SU-DHL-6 (cell line): ENCODE measurements at regions not wholly inside any gene's neighbourhood (a gene's known extent, or its start where the extent isn't known, plus 50 kb on each side); places are given as distances from the start of the nearest gene placed in this dataset.

Experiments
- H2AFZ ChIP-seq: fragments of 200-600 bp; sonication (generic); 2 replicates; pipeline ENCODE4 v1.6.1; 2014; ENCODE audit warnings: low read depth, mild to moderate bottlenecking, moderate library complexity, mixed read lengths, antibody characterized with exemption, low read length; ENCODE audit not compliant: severe bottlenecking
- H3F3A ChIP-seq: fragments of 200-600 bp; shearing (Covaris generic); 2 replicates; pipeline ENCODE4 v1.6.0; 2016; ENCODE audit warnings: antibody characterized with exemption, mild to moderate bottlenecking; ENCODE audit not compliant: insufficient read depth
- H3K27ac ChIP-seq: fragments of 200-600 bp; sonication (generic); 2 replicates; pipeline ENCODE4 v1.5.1; 2016; ENCODE audit warnings: low read depth, mild to moderate bottlenecking, low read length, moderate library complexity, mixed read lengths
- H3K27me3 ChIP-seq: fragments of 200-600 bp; sonication (generic), shearing (Covaris generic); 2 replicates; pipeline ENCODE4 v1.6.0; 2014; ENCODE audit warnings: mild to moderate bottlenecking, low read length
- H3K36me3 ChIP-seq: fragments of 200-600 bp; sonication (generic); 2 replicates; pipeline ENCODE4 v1.6.1; 2014; ENCODE audit warnings: mild to moderate bottlenecking, low read length, mixed read lengths
- H3K4me2 ChIP-seq: fragments of 300-600, 200-600 bp; shearing (Covaris generic), sonication (generic); 2 replicates; pipeline ENCODE4 v1.6.0; 2014; ENCODE audit warnings: low read length, low read depth, mild to moderate bottlenecking; ENCODE audit not compliant: poor library complexity, severe bottlenecking
- H3K4me3 ChIP-seq: fragments of 200-600 bp; sonication (generic); 2 replicates; pipeline ENCODE4 v1.5.1; 2014; ENCODE audit warnings: antibody characterized with exemption, low read length, mild to moderate bottlenecking, mixed read lengths; ENCODE audit not compliant: insufficient read depth, poor library complexity, severe bottlenecking
- H3K79me2 ChIP-seq: fragments of 200-600 bp; sonication (generic); 2 replicates; pipeline ENCODE4 v1.6.1; 2014; ENCODE audit warnings: mild to moderate bottlenecking, low read length, moderate library complexity; ENCODE audit not compliant: insufficient read depth
- H3K9ac ChIP-seq: fragments of 200-600 bp; sonication (generic); 2 replicates; pipeline ENCODE4 v1.7.0; 2014; ENCODE audit warnings: mild to moderate bottlenecking, low read length
- H3K9me2 ChIP-seq: fragments of 200-600 bp; sonication (generic); replicated peaks from 2 replicates; pipeline ENCODE4 v1.6.1; 2014; ENCODE audit warnings: low read length; ENCODE audit not compliant: insufficient read depth
- H3K9me3 ChIP-seq: fragments of 200-600 bp; sonication (generic); 2 replicates; pipeline ENCODE4 v1.6.1; 2014; ENCODE audit warnings: low read length, mixed read lengths; ENCODE audit not compliant: insufficient read depth
- H4K20me1 ChIP-seq: fragments of 200-600 bp; sonication (generic); 2 replicates; pipeline ENCODE4 v1.6.1; 2014; ENCODE audit warnings: low read depth, mild to moderate bottlenecking, antibody characterized with exemption, low read length, moderate library complexity, mixed read lengths
- CTCF ChIP-seq: fragments of 200-600 bp; sonication (generic); IDR thresholded peaks from one replicate; pipeline ENCODE4 v1.5.1; 2017; ENCODE audit warnings: antibody characterized with exemption, mild to moderate bottlenecking, low read length, moderate library complexity; ENCODE audit not compliant: insufficient read depth, poor library complexity, severe bottlenecking
- EZH2phosphoT487 ChIP-seq: fragments of 200-600 bp; sonication (generic), shearing (Covaris generic); conservative IDR thresholded peaks from 2 replicates; pipeline ENCODE4 v1.6.1; 2018; ENCODE audit warnings: mild to moderate bottlenecking, antibody characterized with exemption, low read length, moderate library complexity, mixed read lengths

DNA sequence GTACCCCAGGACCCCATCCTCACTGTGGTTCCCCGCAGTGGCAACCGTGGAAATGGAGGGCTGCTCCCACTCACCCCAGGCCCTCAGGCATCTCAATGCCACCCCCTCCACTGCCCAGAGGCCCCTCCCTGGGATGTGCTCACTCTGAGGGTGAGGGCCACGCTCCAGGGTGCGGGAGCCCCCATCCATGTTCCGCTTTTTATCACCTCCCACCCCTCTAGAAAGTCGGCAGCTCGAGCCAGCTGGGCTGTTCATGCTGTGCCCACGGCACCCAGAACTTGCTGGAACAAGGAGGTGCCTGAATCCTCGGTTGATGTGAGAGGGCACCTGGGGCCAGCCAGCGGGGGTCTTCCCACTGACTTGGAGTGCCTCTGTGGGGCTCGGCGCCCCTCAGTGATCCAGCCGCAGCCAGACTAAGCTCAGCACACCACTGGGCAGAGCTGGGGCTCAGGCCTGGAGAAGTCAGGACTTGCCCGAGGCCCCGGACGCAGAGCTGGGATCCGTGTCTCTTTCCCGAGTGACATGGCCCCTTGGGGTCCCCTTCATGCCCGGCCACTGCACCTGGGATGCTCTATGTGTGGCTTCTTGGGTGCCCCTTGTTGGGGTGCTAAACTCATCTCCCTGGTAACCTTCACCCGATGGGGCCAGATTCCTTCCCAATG, 143.1 kb upstream of the GSE1 start:
- H3K4me3 ChIP-seq: no peak overlapping the region
- H3K27ac ChIP-seq: no peak overlapping the region
- no peaks in the 10 kb centered on the region for H3K9me3 ChIP-seq
- H3K36me3 ChIP-seq: no peaks in the 10 kb centered on the region
- no peaks in the 10 kb centered on the region for H3F3A ChIP-seq
- H4K20me1 ChIP-seq: no peaks in the 10 kb centered on the region
- H3K9ac ChIP-seq: no peak overlapping the region
- H3K27me3 ChIP-seq: no peaks in the 10 kb centered on the region
- H3K79me2 ChIP-seq: no peaks in the 10 kb centered on the region
- H2AFZ ChIP-seq: no peak overlapping the region
- no peaks in the 10 kb centered on the region for H3K9me2 ChIP-seq
- TF ChIP-seq CTCF: no peak
- TF ChIP-seq EZH2phosphoT487: no peak
- H3K4me2 ChIP-seq: no peak overlapping the region

GRCh38 chr16:85470873-85471272, 142.2 kb upstream of the GSE1 start:
- H3K4me3 ChIP-seq: no peak overlapping the region
- H3K27me3 ChIP-seq: no peaks in the 10 kb centered on the region
- TF ChIP-seq CTCF: no peak
- TF ChIP-seq EZH2phosphoT487: no peak
- H3F3A ChIP-seq: no peaks in the 10 kb centered on the region
- H3K9me2 ChIP-seq: no peaks in the 10 kb centered on the region
- no peak overlapping the region for H3K4me2 ChIP-seq
- no peaks in the 10 kb centered on the region for H4K20me1 ChIP-seq
- H3K79me2 ChIP-seq: no peaks in the 10 kb centered on the region
- H3K9me3 ChIP-seq: no peaks in the 10 kb centered on the region
- no peak overlapping the region for H2AFZ ChIP-seq
- no peak overlapping the region for H3K9ac ChIP-seq
- H3K36me3 ChIP-seq: no peaks in the 10 kb centered on the region
- H3K27ac ChIP-seq: no peak overlapping the region

DNA sequence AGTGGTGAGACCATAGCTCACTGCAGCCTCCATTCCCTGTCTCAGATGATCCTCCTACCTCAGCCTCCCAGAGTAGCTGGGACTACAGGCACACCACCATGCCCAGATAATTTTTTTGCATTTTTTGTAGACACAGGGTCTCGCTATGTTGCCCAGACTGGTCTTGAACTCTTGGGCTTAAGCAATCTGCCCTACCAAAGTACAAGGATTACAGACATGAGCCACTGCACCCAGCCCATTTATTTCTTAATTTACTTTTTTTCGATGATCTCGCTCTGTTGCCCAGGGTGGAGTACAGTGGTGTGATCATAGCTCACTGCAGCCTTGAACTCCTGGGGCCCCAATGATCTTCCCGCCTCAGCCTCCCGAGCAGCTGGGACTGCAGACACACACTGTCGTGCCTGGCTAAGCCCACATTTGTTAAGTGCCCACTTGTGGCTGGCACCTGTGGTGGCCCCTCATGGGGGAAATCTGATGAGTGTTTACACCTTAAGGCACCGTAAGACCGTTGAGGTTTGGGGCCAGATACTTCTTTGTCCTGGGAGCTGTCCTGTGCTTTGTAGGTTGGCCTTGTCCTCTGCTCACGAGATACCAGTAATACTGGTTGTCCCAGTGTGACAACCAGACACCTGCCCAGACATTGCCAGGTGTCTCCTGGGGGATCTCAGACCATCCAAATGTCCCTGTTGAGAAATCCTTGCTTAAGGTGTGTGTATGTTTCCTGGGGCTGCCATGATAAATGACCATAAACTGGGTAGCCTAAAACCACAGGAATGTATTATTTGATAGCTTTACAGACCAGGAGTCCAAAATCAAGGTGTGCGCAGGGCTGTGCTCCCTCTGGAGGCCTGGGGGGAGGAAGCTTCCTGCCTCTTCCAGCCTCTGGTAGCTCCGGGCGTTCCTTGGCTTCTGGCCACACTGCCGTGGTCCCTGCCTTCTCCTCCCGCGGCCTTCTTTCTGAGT, 141.4 kb upstream of the GSE1 start:
- Histone ChIP-seq H3K4me3 (no peak overlapping the region), H3K9me3 (no peaks in the 10 kb centered on the region), H3K4me2 (no peak overlapping the region), H3K79me2 (no peaks in the 10 kb centered on the region), H2AFZ (no peak overlapping the region), H3K27me3 (no peaks in the 10 kb centered on the region), H3K9me2 (no peaks in the 10 kb centered on the region), H3K36me3 (no peaks in the 10 kb centered on the region), H3K9ac (no peak overlapping the region), H3K27ac (no peak overlapping the region), H3F3A (no peaks in the 10 kb centered on the region), H4K20me1 (no peaks in the 10 kb centered on the region)
- TF ChIP-seq CTCF (no peak), EZH2phosphoT487 (no peak)
